Common myeloid progenitor, CD34-positive (primary cell): ENCODE measurements at regions not wholly inside any gene's neighbourhood (a gene's known extent, or its start where the extent isn't known, plus 50 kb on each side); places are given as distances from the start of the nearest gene placed in this dataset.
"Not testable (repeated sequence)": the region's sequence is repeated elsewhere in the genome, so short reads cannot be mapped to it uniquely, and the experiment has no call there.

Source experiments
- CTCF ChIA-PET: fragments of 350-600 bp; sonication (Branson Sonifier 250); formaldehyde crosslinking; loops from one replicate; lab custom pipeline; 2021; ENCODE audit warnings: antibody characterized with exemption; lab: Charles Lee
- POLR2A ChIA-PET: fragments of 350-600 bp; sonication (Branson Sonifier 250); formaldehyde crosslinking; loops from one replicate; lab custom pipeline; 2021; ENCODE audit warnings: antibody characterized with exemption; lab: Charles Lee
- DNase-seq, 3 donors: peaks; one replicate each; pipeline versions ENCODE4 v3.0.0 to v3.0.0-alpha.2; 2013
- H3K27ac ChIP-seq, 2 experiments: 1 replicate in 1 of 2; 2 replicates in 1 of 2; pipeline ENCODE4 v1.7.0; 2013; ENCODE audit warnings: inconsistent platforms in 2 of 2, low read length in 2 of 2, mild to moderate bottlenecking in 2 of 2, low read depth in 1 of 2, moderate library complexity in 1 of 2; ENCODE audit not compliant: severe bottlenecking in 2 of 2, insufficient read depth in 1 of 2, poor library complexity in 1 of 2
- H3K27me3 ChIP-seq, 5 experiments: replicated peaks in 2 of 5; 1 replicate in 3 of 5; 2 replicates in 2 of 5; pipeline versions ENCODE4 v1.6.1 to v1.7.0; 2013; ENCODE audit warnings: low read length in 4 of 5, mild to moderate bottlenecking in 2 of 5, moderate library complexity in 2 of 5, inconsistent platforms in 1 of 5; ENCODE audit not compliant: insufficient read depth in 5 of 5, control insufficient read depth in 4 of 5
- H3K36me3 ChIP-seq, 4 experiments: 1 replicate in 2 of 4; 2 replicates in 2 of 4; pipeline versions ENCODE4 v1.6.1 to v1.7.0; 2013; ENCODE audit warnings: low read length in 3 of 4, control low read depth in 1 of 4, mild to moderate bottlenecking in 1 of 4; ENCODE audit not compliant: control insufficient read depth in 4 of 4, insufficient read depth in 4 of 4
- H3K4me1 ChIP-seq, 4 experiments: 1 replicate in 3 of 4; 2 replicates in 1 of 4; pipeline versions ENCODE4 v1.6.1 to v1.7.1; 2013; ENCODE audit warnings: low read length in 3 of 4, mild to moderate bottlenecking in 3 of 4, control low read depth in 1 of 4, inconsistent platforms in 1 of 4, moderate library complexity in 1 of 4; ENCODE audit not compliant: control insufficient read depth in 4 of 4, insufficient read depth in 4 of 4; ENCODE audit errors: control extremely low read depth in 1 of 4
- H3K4me3 ChIP-seq, 7 experiments: 1 replicate in 4 of 7; 2 replicates in 3 of 7; pipeline versions ENCODE4 v1.5.1 to v1.7.0; 2013; ENCODE audit warnings: mild to moderate bottlenecking in 7 of 7, low read length in 6 of 7, moderate library complexity in 6 of 7, inconsistent platforms in 2 of 7, low read depth in 2 of 7, control low read depth in 1 of 7; ENCODE audit not compliant: insufficient read depth in 4 of 7, control insufficient read depth in 1 of 7; ENCODE audit errors: extremely low read depth in 1 of 7
- H3K9me3 ChIP-seq, 5 experiments: 1 replicate in 4 of 5; 2 replicates in 1 of 5; pipeline versions ENCODE4 v1.6.1 to v1.7.1; 2013; ENCODE audit warnings: low read length in 4 of 5, mild to moderate bottlenecking in 2 of 5, inconsistent platforms in 1 of 5, low read depth in 1 of 5, moderate library complexity in 1 of 5; ENCODE audit not compliant: control insufficient read depth in 4 of 5, insufficient read depth in 2 of 5; ENCODE audit errors: control extremely low read depth in 1 of 5
- WGBS: methylation state at CpG from one replicate; pipeline ENCODE4 v1.1.5; 2013; ENCODE audit not compliant: insufficient coverage; 5-methylcytosine and 5-hydroxymethylcytosine counted together

- peak overlapping the region; percentile 6 to 32 for H3K27ac ChIP-seq
- CTCF ChIA-PET: interaction anchor here (1.1 to 1.4 kb wide), 2 partner anchors 61 to 81 kb away, joined by 3 read pairs; no protein-coding TSS in a partner anchor
- H3K27me3 ChIP-seq: no peaks in the 10 kb centered on the region
- POLR2A ChIA-PET: no interaction called here
- peaks cover 4 to 24% (median 8%) of the 10 kb centered on the region in 4 experiments for H3K4me1 ChIP-seq
- H3K9me3 ChIP-seq: no peaks in the 10 kb centered on the region
- peak; percentile 8 to 77 (median 58) for DNase-seq
- no peaks in the 10 kb centered on the region for H3K36me3 ChIP-seq
- H3K4me3 ChIP-seq: peak overlapping the region in 3 of 7 experiments; percentile 10 to 55 (median 33)
Observed at GRCh38 chr6:56790414-56790813, 147.7 kb upstream of the DST start.

GRCh38 chr6:56789879-56790278 is 147.2 kb upstream of the DST start:
- no peaks in the 10 kb centered on the region for H3K36me3 ChIP-seq
- H3K9me3 ChIP-seq: no peaks in the 10 kb centered on the region
- H3K27ac ChIP-seq: no peak overlapping the region
- CTCF ChIA-PET: interaction anchor here (1.1 kb wide), 1 partner anchor 61 kb away, joined by 3 read pairs; no protein-coding TSS in a partner anchor
- no peak for DNase-seq
- H3K4me1 ChIP-seq: peaks cover 4 to 24% (median 8%) of the 10 kb centered on the region in 4 experiments
- H3K27me3 ChIP-seq: no peaks in the 10 kb centered on the region
- no peak overlapping the region for H3K4me3 ChIP-seq
- POLR2A ChIA-PET: no interaction called here
- 100% methylated on average over 1 of the region's 2 CpGs for WGBS

GRCh38 chr6:56789342-56789741 is 146.7 kb upstream of the DST start:
- Histone ChIP-seq H3K27me3 (no peaks in the 10 kb centered on the region), H3K36me3 (no peaks in the 10 kb centered on the region), H3K27ac (no peak overlapping the region), H3K4me3 (no peak overlapping the region), H3K4me1 (peaks cover 4 to 24% (median 8%) of the 10 kb centered on the region in 4 experiments), H3K9me3 (no peaks in the 10 kb centered on the region)
- ChIA-PET POLR2A (no interaction called here), CTCF (no interaction called here)
- DNase-seq: no peak
- WGBS: 80% methylated on average over 1 of the region's 1 CpG

- Histone ChIP-seq H3K9me3 (no peaks in the 10 kb centered on the region), H3K36me3 (no peaks in the 10 kb centered on the region), H3K4me3 (no peak overlapping the region), H3K27me3 (no peaks in the 10 kb centered on the region), H3K4me1 (peaks cover 4 to 24% (median 8%) of the 10 kb centered on the region in 4 experiments), H3K27ac (no peak overlapping the region)
- DNase-seq: no peak
- ChIA-PET POLR2A (no interaction called here), CTCF (interaction anchor here (1.0 to 1.7 kb wide), 2 partner anchors 21 to 57 kb away, joined by 3 to 5 read pairs; no protein-coding TSS in a partner anchor)
- WGBS: no CpG with 5 or more reads among the region's 1 CpG
Observed at GRCh38 chr6:56787209-56787608, 144.5 kb upstream of the DST start.

GRCh38 chr6:56786256-56786655 is 143.6 kb upstream of the DST start:
- H3K36me3 ChIP-seq: no peaks in the 10 kb centered on the region
- H3K27me3 ChIP-seq: no peaks in the 10 kb centered on the region
- H3K9me3 ChIP-seq: no peaks in the 10 kb centered on the region
- WGBS: no CpG with 5 or more reads among the region's 1 CpG
- no peak overlapping the region for H3K27ac ChIP-seq
- no peak overlapping the region for H3K4me3 ChIP-seq
- ChIA-PET POLR2A (no interaction called here), CTCF (interaction anchor here (1.7 kb wide), 1 partner anchor 20 kb away, joined by 5 read pairs; no protein-coding TSS in a partner anchor)
- peaks cover 4 to 22% (median 8%) of the 10 kb centered on the region in 4 experiments for H3K4me1 ChIP-seq
- DNase-seq: peak in 2 of 3 donors; percentile 46 to 69

- H3K27me3 ChIP-seq, POLR2A ChIA-PET, H3K9me3 ChIP-seq, H3K4me3 ChIP-seq, DNase-seq, CTCF ChIA-PET, H3K27ac ChIP-seq, H3K36me3 ChIP-seq: not testable (repeated sequence)
- peaks cover 0 to 15% (median 4%) of the 10 kb centered on the region in 4 experiments for H3K4me1 ChIP-seq
- WGBS: 96% methylated on average over 18 of the region's 19 CpGs
Observed at GRCh38 chr6:56785536-56785935, 142.8 kb upstream of the DST start.

- H3K9me3 ChIP-seq, H3K36me3 ChIP-seq, H3K27me3 ChIP-seq, POLR2A ChIA-PET, DNase-seq, H3K4me1 ChIP-seq, CTCF ChIA-PET, H3K4me3 ChIP-seq, H3K27ac ChIP-seq: not testable (repeated sequence)
- no CpG with 5 or more reads among the region's 2 CpGs for WGBS
Observed at GRCh38 chr6:56780109-56780508, 137.4 kb upstream of the DST start.
